Suprapubic skin (tissue), 4 donors: ENCODE measurements at regions not wholly inside any gene's neighbourhood (a gene's known extent, or its start where the extent isn't known, plus 50 kb on each side); places are given as distances from the start of the nearest gene placed in this dataset.

ENCODE experiments used
- DNase-seq, 2 donors: peaks; one replicate each; pipeline ENCODE4 v3.0.0-alpha.2; 2019; ENCODE audit warnings: low spot score in 2 of 2
- H3K27ac ChIP-seq: fragments of 200-600 bp; sonication (generic); one replicate; pipeline ENCODE4 v1.5.1; 2019
- H3K27me3 ChIP-seq: fragments of 200-600 bp; sonication (generic); one replicate; pipeline ENCODE4 v1.5.1; 2019
- H3K36me3 ChIP-seq: fragments of 200-600 bp; sonication (generic); one replicate; pipeline ENCODE4 v1.5.1; 2019
- H3K4me1 ChIP-seq: fragments of 200-600 bp; sonication (generic); one replicate; pipeline ENCODE4 v1.5.1; 2019
- H3K4me3 ChIP-seq: fragments of 200-600 bp; sonication (generic); one replicate; pipeline ENCODE4 v1.5.1; 2019; ENCODE audit warnings: mild to moderate bottlenecking
- H3K9me3 ChIP-seq: fragments of 200-600 bp; sonication (generic); one replicate; pipeline ENCODE4 v1.5.1; 2019
- EP300 ChIP-seq: sonication (generic); formaldehyde crosslinking; IDR thresholded peaks from one replicate; pipeline ENCODE4 v1.6.1; 2017; ENCODE audit warnings: antibody characterized with exemption
- POLR2A ChIP-seq, 2 donors: fragments of 450-650 bp; IDR thresholded peaks; one replicate each; pipeline ENCODE4 v1.6.1; 2017; ENCODE audit warnings: antibody characterized with exemption in 2 of 2, mild to moderate bottlenecking in 2 of 2, moderate library complexity in 2 of 2
- POLR2AphosphoS5 ChIP-seq, 3 donors: sonication (generic); formaldehyde crosslinking; IDR thresholded peaks; one replicate each; pipeline ENCODE4 v1.6.1; 2017; ENCODE audit warnings: antibody characterized with exemption in 3 of 3
- WGBS: methylation state at CpG from one replicate; pipeline ENCODE4 v1.1.5; 2018; 5-methylcytosine and 5-hydroxymethylcytosine counted together
- TF ChIP-seq, protein P1 (sequence below), 2 donors: fragments of 200-600 bp in 1 of 2; fragments of 450-650 bp in 1 of 2; sonication (generic) in 1 of 2; IDR thresholded peaks; one replicate each; pipeline ENCODE4 v1.5.1; 2016 to 2019; ENCODE audit warnings: antibody characterized with exemption in 2 of 2, mild to moderate bottlenecking in 1 of 2, moderate library complexity in 1 of 2

GRCh38 chr14:65866886-65867285 is 454.4 kb downstream of the FUT8 start:
- Histone ChIP-seq H3K27ac (no peak overlapping the region), H3K4me3 (no peak overlapping the region), H3K9me3 (no peaks in the 10 kb centered on the region), H3K4me1 (no peaks in the 10 kb centered on the region), H3K27me3 (no peaks in the 10 kb centered on the region), H3K36me3 (no peaks in the 10 kb centered on the region)
- 62% methylated on average over 4 of the region's 4 CpGs for WGBS
- DNase-seq = no peak
- TF ChIP-seq, protein P1, sequence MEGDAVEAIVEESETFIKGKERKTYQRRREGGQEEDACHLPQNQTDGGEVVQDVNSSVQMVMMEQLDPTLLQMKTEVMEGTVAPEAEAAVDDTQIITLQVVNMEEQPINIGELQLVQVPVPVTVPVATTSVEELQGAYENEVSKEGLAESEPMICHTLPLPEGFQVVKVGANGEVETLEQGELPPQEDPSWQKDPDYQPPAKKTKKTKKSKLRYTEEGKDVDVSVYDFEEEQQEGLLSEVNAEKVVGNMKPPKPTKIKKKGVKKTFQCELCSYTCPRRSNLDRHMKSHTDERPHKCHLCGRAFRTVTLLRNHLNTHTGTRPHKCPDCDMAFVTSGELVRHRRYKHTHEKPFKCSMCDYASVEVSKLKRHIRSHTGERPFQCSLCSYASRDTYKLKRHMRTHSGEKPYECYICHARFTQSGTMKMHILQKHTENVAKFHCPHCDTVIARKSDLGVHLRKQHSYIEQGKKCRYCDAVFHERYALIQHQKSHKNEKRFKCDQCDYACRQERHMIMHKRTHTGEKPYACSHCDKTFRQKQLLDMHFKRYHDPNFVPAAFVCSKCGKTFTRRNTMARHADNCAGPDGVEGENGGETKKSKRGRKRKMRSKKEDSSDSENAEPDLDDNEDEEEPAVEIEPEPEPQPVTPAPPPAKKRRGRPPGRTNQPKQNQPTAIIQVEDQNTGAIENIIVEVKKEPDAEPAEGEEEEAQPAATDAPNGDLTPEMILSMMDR (IDR thresholded peaks at IDR 0.05) = no peak
- TF ChIP-seq POLR2A (IDR thresholded peaks at IDR 0.05) (no peak), POLR2AphosphoS5 (IDR thresholded peaks at IDR 0.05) (no peak), EP300 (no peak)

GRCh38 chr14:65867333-65867732 is 454.8 kb downstream of the FUT8 start:
- no peaks in the 10 kb centered on the region for H3K9me3 ChIP-seq
- H3K27me3 ChIP-seq = no peaks in the 10 kb centered on the region
- WGBS = 98% methylated on average over 3 of the region's 3 CpGs
- TF ChIP-seq POLR2AphosphoS5 (IDR thresholded peaks at IDR 0.05) (no peak), POLR2A (IDR thresholded peaks at IDR 0.05) (no peak), EP300 (no peak)
- TF ChIP-seq, protein P1 (IDR thresholded peaks at IDR 0.05) = no peak
- H3K36me3 ChIP-seq = no peaks in the 10 kb centered on the region
- no peaks in the 10 kb centered on the region for H3K4me1 ChIP-seq
- no peak for DNase-seq
- H3K4me3 ChIP-seq = no peak overlapping the region
- H3K27ac ChIP-seq = no peak overlapping the region

GRCh38 chr14:65872536-65872935 is 460.0 kb downstream of the FUT8 start:
- Histone ChIP-seq H3K4me3 (no peak overlapping the region), H3K4me1 (no peaks in the 10 kb centered on the region), H3K9me3 (no peaks in the 10 kb centered on the region), H3K27ac (no peak overlapping the region), H3K36me3 (no peaks in the 10 kb centered on the region), H3K27me3 (no peaks in the 10 kb centered on the region)
- WGBS = 63% methylated on average over 2 of the region's 2 CpGs
- DNase-seq = no peak
- TF ChIP-seq, protein P1 (IDR thresholded peaks at IDR 0.05) = no peak
- TF ChIP-seq POLR2AphosphoS5 (IDR thresholded peaks at IDR 0.05) (no peak), EP300 (no peak), POLR2A (IDR thresholded peaks at IDR 0.05) (no peak)

GRCh38 chr14:65877166-65877565 is 464.6 kb downstream of the FUT8 start:
- Histone ChIP-seq H3K9me3 (no peaks in the 10 kb centered on the region), H3K36me3 (no peaks in the 10 kb centered on the region), H3K27ac (no peak overlapping the region), H3K27me3 (no peaks in the 10 kb centered on the region), H3K4me1 (no peaks in the 10 kb centered on the region), H3K4me3 (no peak overlapping the region)
- WGBS = 91% methylated on average over 7 of the region's 7 CpGs
- DNase-seq = no peak
- TF ChIP-seq EP300 (no peak), POLR2A (IDR thresholded peaks at IDR 0.05) (no peak), POLR2AphosphoS5 (IDR thresholded peaks at IDR 0.05) (no peak)
- TF ChIP-seq, protein P1 (IDR thresholded peaks at IDR 0.05) = no peak

DNA sequence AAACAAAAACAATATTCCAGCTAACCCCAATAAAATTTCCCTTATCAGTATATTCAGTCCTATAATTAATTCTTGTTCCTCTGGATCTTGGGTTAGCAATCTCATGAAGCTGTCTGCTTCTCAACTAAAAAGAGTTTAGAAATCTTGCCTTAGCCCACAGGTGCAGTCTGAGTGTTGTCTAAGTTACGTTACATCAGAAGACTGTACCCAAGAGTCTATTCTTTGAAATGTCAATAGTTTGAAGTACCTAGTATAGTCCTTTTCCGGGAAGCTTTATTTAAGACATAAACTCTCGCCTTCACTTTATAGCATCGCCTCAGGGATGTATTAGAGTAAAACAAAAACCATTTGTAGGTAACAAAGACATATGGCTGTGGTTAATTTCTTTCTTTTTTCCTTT is 465.1 kb downstream of the FUT8 start:
- DNase-seq = no peak
- H3K36me3 ChIP-seq = no peaks in the 10 kb centered on the region
- no peaks in the 10 kb centered on the region for H3K27me3 ChIP-seq
- H3K4me1 ChIP-seq = no peaks in the 10 kb centered on the region
- H3K9me3 ChIP-seq = no peaks in the 10 kb centered on the region
- no peak overlapping the region for H3K4me3 ChIP-seq
- TF ChIP-seq, protein P1 (IDR thresholded peaks at IDR 0.05) = no peak
- H3K27ac ChIP-seq = no peak overlapping the region
- WGBS = 69% methylated on average over 4 of the region's 4 CpGs
